SJCRH30 (cell line): ENCODE measurements at regions not wholly inside any gene's neighbourhood (a gene's known extent, or its start where the extent isn't known, plus 50 kb on each side); places are given as distances from the start of the nearest gene placed in this dataset.

Source experiments
- DNase-seq, 2 experiments: peaks; one replicate each; pipeline ENCODE4 v3.0.0-alpha.2; 2015 to 2020
- H3K27ac ChIP-seq: fragments of 250-450 bp; sonication (Bioruptor Pico); 2 replicates; pipeline ENCODE4 v1.5.1; 2020; ENCODE audit warnings: mild to moderate bottlenecking, moderate library complexity
- H3K27me3 ChIP-seq: fragments of 250-450 bp; sonication (Bioruptor Pico); 2 replicates; pipeline ENCODE4 v1.5.1; 2020; ENCODE audit warnings: mild to moderate bottlenecking, moderate library complexity
- H3K36me3 ChIP-seq: fragments of 250-450 bp; sonication (Bioruptor Pico); 2 replicates; pipeline ENCODE4 v1.5.1; 2020; ENCODE audit warnings: mild to moderate bottlenecking, moderate library complexity
- H3K4me1 ChIP-seq: fragments of 250-450 bp; sonication (Bioruptor Pico); 2 replicates; pipeline ENCODE4 v1.5.1; 2020; ENCODE audit warnings: mild to moderate bottlenecking, moderate library complexity
- H3K4me3 ChIP-seq: fragments of 250-450 bp; sonication (Bioruptor Pico); 2 replicates; pipeline ENCODE4 v1.5.1; 2020; ENCODE audit warnings: mild to moderate bottlenecking, moderate library complexity
- H3K9me3 ChIP-seq: fragments of 250-450 bp; sonication (Bioruptor Pico); replicated peaks from 2 replicates; pipeline ENCODE4 v1.5.1; 2020; ENCODE audit warnings: mild to moderate bottlenecking, moderate library complexity

DNA sequence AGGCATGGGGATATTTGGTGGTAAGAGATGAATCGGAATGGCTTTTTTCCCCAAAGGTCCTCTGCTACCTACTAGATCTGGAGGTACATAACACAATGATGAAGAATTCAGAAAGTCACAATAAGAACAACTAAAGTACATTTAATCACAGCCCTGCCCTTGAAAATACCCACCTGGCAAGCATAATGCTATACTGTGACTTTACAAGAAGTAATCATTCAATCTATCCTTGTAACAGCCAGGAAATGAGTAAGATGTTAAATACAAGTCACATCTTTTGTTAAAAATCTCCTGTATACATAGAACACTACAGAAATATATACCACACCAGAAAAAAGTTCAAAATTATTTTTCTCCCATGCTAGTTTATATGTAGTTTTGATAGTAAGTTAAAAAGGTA lies 108.3 kb upstream of the ABCB5 start:
- H3K27ac ChIP-seq: no peak overlapping the region
- peaks cover 27% of the 10 kb centered on the region for H3K4me1 ChIP-seq
- no peak for DNase-seq
- peaks cover 7% of the 10 kb centered on the region; the same call in 1 of the 2 replicates for H3K9me3 ChIP-seq
- no peaks in the 10 kb centered on the region for H3K27me3 ChIP-seq
- no peaks in the 10 kb centered on the region for H3K36me3 ChIP-seq
- no peak overlapping the region for H3K4me3 ChIP-seq

DNA sequence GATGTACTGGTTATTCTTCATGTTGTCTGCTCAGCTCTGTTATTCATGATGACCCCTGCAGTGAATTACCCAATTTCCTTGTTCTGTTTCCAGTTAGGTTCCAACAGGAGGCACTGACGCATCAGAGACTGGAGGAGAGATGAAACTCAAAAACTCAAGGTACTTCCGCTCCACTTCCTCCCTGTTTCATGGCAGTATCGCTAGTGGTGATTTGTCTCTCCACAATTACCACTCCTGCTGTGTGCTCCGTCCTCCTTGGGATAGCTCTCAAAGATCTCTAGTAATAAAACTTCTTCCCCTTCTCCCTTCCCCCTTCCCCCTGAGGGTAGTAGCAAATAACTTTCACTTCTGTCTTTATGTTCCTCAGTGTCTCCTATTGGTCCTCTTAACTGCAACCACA lies 107.4 kb upstream of the ABCB5 start:
- H3K27me3 ChIP-seq: no peaks in the 10 kb centered on the region
- peaks cover 7% of the 10 kb centered on the region; the same call in 1 of the 2 replicates for H3K9me3 ChIP-seq
- H3K4me3 ChIP-seq: no peak overlapping the region
- no peaks in the 10 kb centered on the region for H3K36me3 ChIP-seq
- no peak overlapping the region for H3K27ac ChIP-seq
- H3K4me1 ChIP-seq: peaks cover 30% of the 10 kb centered on the region
- DNase-seq: no peak

DNA sequence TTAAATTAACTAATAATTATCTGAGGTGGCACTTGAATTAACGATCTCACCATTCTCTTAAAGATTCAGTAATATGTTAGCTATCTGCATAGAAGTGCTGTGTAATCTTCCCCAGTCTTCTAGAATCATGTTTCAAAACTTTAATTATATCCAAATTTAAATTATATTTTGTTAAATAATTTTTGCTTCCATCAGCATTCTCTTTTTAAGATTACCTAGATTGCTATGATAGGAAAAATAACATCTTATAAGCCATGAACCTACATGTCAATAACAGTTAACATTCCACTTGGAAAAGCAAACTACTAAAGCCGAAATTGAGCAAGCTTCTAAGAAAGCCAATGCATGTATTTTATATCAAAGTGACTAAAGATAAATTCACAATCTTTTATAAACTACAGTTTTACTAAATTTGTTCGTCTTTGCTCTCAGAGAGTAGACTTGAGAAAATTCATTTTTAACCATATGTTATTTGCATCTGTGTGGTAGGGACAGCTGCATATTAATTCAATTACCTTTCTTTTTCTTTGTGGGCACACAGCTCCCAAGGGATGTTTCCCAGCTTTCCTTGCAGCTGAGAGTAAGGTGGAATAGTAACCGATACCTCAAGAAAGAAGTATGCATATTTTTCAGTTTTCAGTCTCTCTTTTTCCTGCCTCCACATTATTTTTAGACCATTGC lies 105.4 kb upstream of the ABCB5 start:
- Histone ChIP-seq H3K27me3 (no peaks in the 10 kb centered on the region), H3K4me1 (peaks cover 46% of the 10 kb centered on the region), H3K4me3 (no peak overlapping the region), H3K27ac (peak overlapping the region; percentile 42), H3K9me3 (peaks cover 5% of the 10 kb centered on the region; the same call in 1 of the 2 replicates), H3K36me3 (no peaks in the 10 kb centered on the region)
- peak; percentile 67 to 81 for DNase-seq

DNA sequence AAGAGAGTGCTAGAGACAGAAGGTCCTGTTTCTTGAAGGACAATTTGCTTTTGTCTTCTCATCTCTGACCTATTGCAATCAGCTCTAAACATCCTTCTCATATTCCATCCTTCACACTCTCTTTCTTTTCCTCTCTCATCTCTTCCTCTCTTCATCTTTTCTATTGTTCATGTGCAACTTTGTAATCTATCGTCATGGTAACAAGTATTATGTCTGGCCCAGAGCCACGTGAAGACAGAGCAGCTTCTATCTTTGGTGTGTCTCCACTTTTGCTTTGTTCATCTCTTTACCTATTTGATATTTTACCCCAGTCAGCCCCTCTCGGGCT lies 104.9 kb upstream of the ABCB5 start:
- Histone ChIP-seq H3K36me3 (no peaks in the 10 kb centered on the region), H3K9me3 (peaks cover under 1% of the 10 kb centered on the region; the same call in 1 of the 2 replicates), H3K4me1 (peaks cover 49% of the 10 kb centered on the region)

DNA sequence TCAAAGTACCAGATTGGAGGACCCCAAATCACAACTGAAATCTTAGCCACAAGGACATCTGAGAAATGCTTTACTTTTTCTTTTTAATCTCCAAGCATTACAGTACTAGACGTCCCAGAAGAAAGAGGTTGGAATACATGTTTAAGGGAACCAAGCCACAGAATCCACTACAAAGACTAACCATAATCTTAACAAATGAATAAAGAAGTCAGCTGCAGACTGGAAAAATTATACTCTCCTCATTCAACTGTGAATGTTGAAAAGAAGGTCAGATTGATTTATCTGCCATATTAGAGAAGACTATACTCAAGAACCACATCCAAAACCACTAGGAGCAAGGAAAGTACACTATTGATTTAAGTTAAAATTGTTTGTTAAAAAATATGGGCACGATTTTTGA lies 102.1 kb upstream of the ABCB5 start:
- Histone ChIP-seq H3K36me3 (no peaks in the 10 kb centered on the region), H3K4me1 (peaks cover 41% of the 10 kb centered on the region), H3K4me3 (no peak overlapping the region), H3K27me3 (no peaks in the 10 kb centered on the region), H3K27ac (peak overlapping the region; percentile 97), H3K9me3 (no peaks in the 10 kb centered on the region)
- DNase-seq: peak in 1 of 2 experiments; percentile 70

More for the DNA sequence above, 104.9 kb upstream of the ABCB5 start:
- no peak overlapping the region for H3K4me3 ChIP-seq
- no peaks in the 10 kb centered on the region for H3K27me3 ChIP-seq
- H3K27ac ChIP-seq: peak overlapping the region; percentile 42
- peak in 1 of 2 experiments; percentile 8 for DNase-seq

DNA sequence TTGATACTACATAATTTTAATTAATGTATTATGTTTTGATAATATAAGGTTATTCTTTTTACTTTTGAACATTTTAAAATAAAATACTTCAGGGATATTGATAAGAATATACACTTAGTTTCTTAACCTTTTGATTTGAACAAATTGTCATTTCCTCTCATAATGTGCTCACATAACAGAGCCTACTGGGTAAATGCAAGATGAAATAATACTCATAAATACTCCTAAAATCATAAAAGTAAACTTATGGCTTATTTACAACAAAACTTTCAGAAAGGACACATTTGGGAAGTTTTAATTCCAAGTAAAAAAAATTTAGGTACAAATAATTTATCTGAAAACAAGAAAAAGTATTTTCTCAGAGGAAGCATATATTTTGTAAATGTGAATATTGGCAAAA lies 101.6 kb upstream of the ABCB5 start:
- Histone ChIP-seq H3K4me3 (no peak overlapping the region), H3K9me3 (no peaks in the 10 kb centered on the region), H3K36me3 (no peaks in the 10 kb centered on the region), H3K4me1 (peaks cover 41% of the 10 kb centered on the region), H3K27ac (peak overlapping the region; percentile 97), H3K27me3 (no peaks in the 10 kb centered on the region)
- DNase-seq: peak in 1 of 2 experiments; percentile 56

DNA sequence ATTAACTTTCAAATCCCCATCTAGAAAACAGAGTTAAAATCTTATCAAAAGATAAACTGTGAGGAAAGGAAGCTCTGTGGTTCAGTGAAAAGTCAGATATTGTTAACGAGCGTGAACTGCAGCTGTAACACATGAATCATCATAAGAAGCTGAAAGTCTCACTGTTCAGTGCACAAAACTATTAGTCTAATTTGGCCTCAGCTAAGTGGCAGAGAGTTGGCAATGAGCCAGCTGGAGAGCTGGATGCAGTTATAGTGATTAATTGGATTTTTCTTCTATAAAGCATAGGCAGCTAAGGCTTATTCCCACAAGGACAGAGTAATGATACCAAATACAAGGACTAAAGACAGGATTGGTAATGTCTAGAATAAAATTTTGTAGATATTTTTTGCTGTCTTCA lies 101.1 kb upstream of the ABCB5 start:
- Histone ChIP-seq H3K9me3 (no peaks in the 10 kb centered on the region), H3K27ac (peak overlapping the region; percentile 97), H3K27me3 (no peaks in the 10 kb centered on the region), H3K36me3 (no peaks in the 10 kb centered on the region), H3K4me3 (no peak overlapping the region), H3K4me1 (peaks cover 40% of the 10 kb centered on the region)
- peak; percentile 92 to 99 for DNase-seq

DNA sequence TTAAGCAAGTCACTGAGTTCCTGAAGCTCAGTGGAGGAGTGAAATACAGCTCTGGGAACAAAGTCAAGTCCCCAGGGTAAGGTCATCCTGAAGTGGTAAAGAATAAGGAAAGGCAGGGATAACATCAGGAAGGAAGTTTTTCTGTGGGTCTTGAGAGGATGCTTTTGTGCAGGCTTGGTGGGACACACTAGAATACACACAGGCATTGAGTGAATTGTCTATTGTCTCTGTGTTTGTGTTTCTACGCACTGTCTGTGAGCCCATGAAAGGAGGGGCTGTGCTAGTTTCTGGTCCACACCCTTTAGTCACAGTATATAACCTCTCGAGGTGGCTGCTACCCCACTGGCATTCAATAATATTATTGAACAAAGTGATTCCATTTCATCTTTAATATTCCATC lies 95.8 kb upstream of the ABCB5 start:
- H3K27ac ChIP-seq: no peak overlapping the region; the same call in 1 of the 2 replicates
- no peaks in the 10 kb centered on the region for H3K9me3 ChIP-seq
- peak; percentile 6 to 52 for DNase-seq
- no peaks in the 10 kb centered on the region for H3K27me3 ChIP-seq
- peaks cover 8% of the 10 kb centered on the region for H3K4me1 ChIP-seq
- H3K36me3 ChIP-seq: no peaks in the 10 kb centered on the region
- H3K4me3 ChIP-seq: no peak overlapping the region

DNA sequence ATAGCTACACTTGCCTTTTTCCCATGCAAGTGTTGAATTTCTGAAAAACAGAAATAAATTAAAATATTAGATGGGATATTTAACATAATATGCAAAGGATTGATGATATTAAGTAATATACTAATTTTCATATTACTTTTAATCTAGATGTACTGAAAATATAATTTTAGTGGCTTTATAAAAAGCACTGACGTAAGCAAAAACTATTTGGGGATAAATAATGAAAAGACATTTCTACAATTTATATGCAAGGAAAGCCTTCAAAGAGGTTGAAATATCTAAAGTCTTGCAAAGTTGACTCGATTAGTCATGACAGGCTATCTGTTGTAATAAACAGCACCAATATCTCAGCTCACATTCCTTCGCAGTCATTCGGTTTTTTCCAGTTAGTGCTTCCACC lies 94.9 kb upstream of the ABCB5 start:
- Histone ChIP-seq H3K27me3 (no peaks in the 10 kb centered on the region), H3K36me3 (no peaks in the 10 kb centered on the region), H3K4me1 (no peaks in the 10 kb centered on the region), H3K9me3 (no peaks in the 10 kb centered on the region), H3K4me3 (no peak overlapping the region), H3K27ac (no peak overlapping the region)
- no peak for DNase-seq

DNA sequence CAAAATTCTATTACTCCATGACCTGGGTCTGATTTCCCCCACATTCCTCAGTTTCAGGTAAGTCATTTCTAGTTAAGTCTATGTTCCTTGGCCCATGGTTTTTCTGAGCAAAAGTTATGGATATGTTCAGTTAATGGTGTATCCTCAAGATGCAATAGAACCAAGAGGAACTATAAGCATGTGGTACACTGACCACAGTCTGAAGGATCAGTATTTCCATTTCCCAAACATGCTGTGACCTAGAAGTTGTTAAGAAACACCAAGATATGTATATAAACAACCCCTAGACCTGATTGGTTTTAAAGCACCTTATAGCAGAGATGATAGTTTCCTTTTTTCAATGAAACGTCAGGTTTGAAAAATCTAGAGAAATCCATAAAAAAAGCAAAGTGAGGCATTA lies 94.2 kb upstream of the ABCB5 start:
- Histone ChIP-seq H3K4me3 (no peak overlapping the region), H3K27ac (no peak overlapping the region), H3K36me3 (no peaks in the 10 kb centered on the region), H3K9me3 (no peaks in the 10 kb centered on the region), H3K4me1 (no peaks in the 10 kb centered on the region), H3K27me3 (no peaks in the 10 kb centered on the region)
- no peak for DNase-seq

DNA sequence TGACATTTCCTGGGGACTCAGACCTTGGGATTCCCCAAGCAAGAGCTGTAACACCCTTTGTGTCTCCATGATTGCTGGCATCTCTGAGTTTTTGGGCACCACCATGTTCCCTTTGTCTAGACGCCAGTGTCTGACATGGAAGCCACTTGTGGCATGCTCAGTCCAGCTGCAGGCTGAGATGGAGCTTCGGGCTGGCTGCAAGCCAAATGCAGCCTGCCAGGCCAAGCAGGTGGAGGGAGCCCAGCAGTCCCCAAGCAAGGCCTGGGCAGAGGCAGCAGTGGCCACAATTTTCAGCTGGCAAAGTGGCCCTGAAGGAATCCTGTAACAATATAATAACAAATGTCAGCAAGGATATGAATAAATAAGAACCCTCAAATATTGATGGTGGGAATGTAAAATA lies 86.2 kb upstream of the ABCB5 start:
- Histone ChIP-seq H3K4me3 (no peak overlapping the region), H3K4me1 (no peaks in the 10 kb centered on the region), H3K36me3 (no peaks in the 10 kb centered on the region), H3K27ac (no peak overlapping the region), H3K9me3 (no peaks in the 10 kb centered on the region), H3K27me3 (no peaks in the 10 kb centered on the region)
- DNase-seq: peak; percentile 19 to 40

DNA sequence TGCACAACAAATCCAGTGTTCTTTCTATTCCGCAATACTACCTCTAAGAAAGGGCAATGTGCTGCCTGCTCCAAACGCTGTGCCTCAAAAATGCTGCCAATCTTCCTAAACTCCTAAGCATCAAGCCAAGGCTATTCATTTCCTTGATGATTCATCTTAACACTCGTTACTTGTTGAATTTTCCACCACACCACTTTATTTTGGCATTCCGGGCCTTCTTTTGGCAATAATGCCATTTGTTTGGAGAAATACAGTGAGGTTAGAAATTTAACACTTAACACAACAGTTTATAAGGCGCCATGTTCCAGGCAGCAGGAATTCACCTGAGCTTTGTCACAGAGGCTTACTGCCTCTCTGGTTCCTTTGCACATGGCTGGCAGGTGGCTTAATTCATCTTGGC lies 82.6 kb upstream of the ABCB5 start:
- Histone ChIP-seq H3K27ac (no peak overlapping the region), H3K9me3 (no peaks in the 10 kb centered on the region), H3K4me1 (no peaks in the 10 kb centered on the region), H3K27me3 (no peaks in the 10 kb centered on the region), H3K36me3 (no peaks in the 10 kb centered on the region), H3K4me3 (no peak overlapping the region)
- DNase-seq: no peak

DNA sequence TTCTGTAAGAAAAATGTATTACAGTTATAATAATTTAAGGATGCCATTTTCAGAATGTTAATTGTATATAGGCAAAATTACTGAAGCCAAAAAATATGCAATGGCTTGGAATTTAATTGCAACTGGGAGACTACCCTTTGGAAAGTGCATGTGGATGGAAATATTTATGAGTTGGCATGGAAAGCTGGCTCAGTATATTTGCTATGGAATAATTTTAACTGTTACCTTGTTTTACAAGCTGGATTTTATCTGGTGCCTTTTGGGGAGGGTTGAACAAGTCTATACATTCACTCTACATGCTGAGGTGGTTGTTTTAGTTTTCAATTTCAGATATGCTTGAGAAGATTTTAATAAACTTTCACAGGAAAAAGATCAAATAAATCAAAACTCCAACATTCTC lies 80.9 kb upstream of the ABCB5 start:
- DNase-seq: no peak
- 0 out of 2 replicates have a peak, but pooled peaks cover 2% of the 10 kb centered on the region for H3K9me3 ChIP-seq
- no peaks in the 10 kb centered on the region for H3K27me3 ChIP-seq
- no peaks in the 10 kb centered on the region for H3K4me1 ChIP-seq
- no peaks in the 10 kb centered on the region for H3K36me3 ChIP-seq
- H3K27ac ChIP-seq: no peak overlapping the region
- H3K4me3 ChIP-seq: no peak overlapping the region

DNA sequence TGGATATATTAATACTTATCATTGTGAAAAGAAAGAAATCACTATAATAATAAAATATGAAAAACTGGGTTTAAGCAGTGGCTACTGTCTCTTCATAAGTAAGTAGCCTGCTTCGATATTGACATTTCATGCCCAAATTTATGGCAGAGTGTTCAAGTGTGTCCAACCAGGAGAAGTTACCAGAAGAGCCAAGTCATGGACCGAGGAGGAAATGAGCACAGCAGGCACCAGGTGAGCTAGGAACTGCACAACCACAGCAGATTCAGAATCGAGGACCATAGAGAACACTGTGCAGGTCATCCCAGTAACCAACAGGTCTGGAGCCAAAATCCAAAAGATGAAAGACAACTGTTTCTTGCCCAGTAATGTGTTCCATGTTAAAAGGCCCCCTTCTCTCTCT lies 79.9 kb upstream of the ABCB5 start:
- Histone ChIP-seq H3K4me1 (no peaks in the 10 kb centered on the region), H3K27ac (no peak overlapping the region), H3K27me3 (no peaks in the 10 kb centered on the region), H3K9me3 (peaks cover 5% of the 10 kb centered on the region; the same call in 1 of the 2 replicates), H3K36me3 (no peaks in the 10 kb centered on the region), H3K4me3 (no peak overlapping the region)
- no peak for DNase-seq

DNA sequence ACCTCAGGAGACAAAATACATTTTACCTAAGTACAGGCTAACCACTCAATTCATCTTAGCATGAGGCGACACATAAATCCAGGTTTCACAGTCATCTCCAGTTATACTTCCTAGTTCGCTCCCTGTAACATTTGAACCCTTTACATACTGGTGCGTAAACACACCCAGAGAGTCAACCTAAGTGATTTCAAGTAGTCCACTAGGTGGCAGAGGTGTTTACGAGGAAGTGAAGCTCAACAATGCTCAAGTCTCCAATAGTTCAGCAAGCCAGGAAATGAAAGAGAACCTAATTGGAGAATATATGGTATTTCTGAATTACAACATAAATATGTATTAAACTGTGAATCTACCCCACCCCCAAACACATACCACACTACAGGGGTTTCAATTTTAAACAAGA lies 76.3 kb upstream of the ABCB5 start:
- no peaks in the 10 kb centered on the region for H3K4me1 ChIP-seq
- H3K27ac ChIP-seq: no peak overlapping the region
- peaks cover 5% of the 10 kb centered on the region for H3K9me3 ChIP-seq
- peak in 1 of 2 experiments; percentile 47 for DNase-seq
- no peaks in the 10 kb centered on the region for H3K36me3 ChIP-seq
- H3K27me3 ChIP-seq: no peaks in the 10 kb centered on the region
- no peak overlapping the region for H3K4me3 ChIP-seq
